IMR-90 (cell line): ENCODE measurements at regions not wholly inside any gene's neighbourhood (a gene's known extent, or its start where the extent isn't known, plus 50 kb on each side); places are given as distances from the start of the nearest gene placed in this dataset.

ENCODE experiments used
- ATAC-seq: fragments of 200-7000 bp; cut with Tn5 transposase; 2 replicates; pipeline ENCODE4 v1.9.1; 2020; ENCODE audit warnings: low read depth, mild to moderate bottlenecking, moderate library complexity
- BruUV-seq: library from RNA; stranded (reverse); fragments of 400-500 nt; replicated peaks from 2 replicates; lab custom pipeline; 2021; lab: Mats Ljungman, UMichigan
- CTCF ChIA-PET: fragments of 300-600 bp; formaldehyde crosslinking; extraction: SDS; loops from one replicate; lab custom pipeline; 2021; ENCODE audit warnings: antibody characterized with exemption; lab: Yijun Ruan, JAX
- POLR2A ChIA-PET: fragments of 300-600 bp; sonication (Branson Sonifier 250); formaldehyde crosslinking; loops from one replicate; lab custom pipeline; 2022; ENCODE audit warnings: antibody characterized with exemption; ENCODE audit not compliant: unreplicated experiment; lab: Charles Lee
- DNase-seq: peaks from one replicate; pipeline ENCODE4 v3.0.0; 2013
- H2AFZ ChIP-seq: replicated peaks from 2 replicates; pipeline ENCODE3; 2013; ENCODE audit warnings: low read length, mild to moderate bottlenecking; ENCODE audit not compliant: poor library complexity
- H2AK5ac ChIP-seq: 2 replicates; pipeline ENCODE4 v1.6.1; 2013; ENCODE audit warnings: low read depth, low read length, inconsistent platforms
- H2AK9ac ChIP-seq: replicated peaks from 2 replicates; pipeline ENCODE3; 2013; ENCODE audit warnings: mild to moderate bottlenecking, low read depth, low read length, moderate library complexity; ENCODE audit not compliant: poor library complexity
- H2BK120ac ChIP-seq: 2 replicates; pipeline ENCODE4 v1.6.1; 2013; ENCODE audit warnings: low read depth, low read length, inconsistent platforms
- H2BK15ac ChIP-seq: 3 replicates; pipeline ENCODE4 v1.6.1; 2013; ENCODE audit warnings: low read depth, low read length, inconsistent platforms
- H2BK20ac ChIP-seq: 2 replicates; pipeline ENCODE4 v1.6.1; 2013; ENCODE audit warnings: low read depth, mild to moderate bottlenecking, inconsistent platforms, low read length, moderate library complexity
- H2BK5ac ChIP-seq: 2 replicates; pipeline ENCODE4 v1.6.1; 2013; ENCODE audit warnings: mild to moderate bottlenecking, low read depth, low read length, inconsistent platforms; ENCODE audit not compliant: poor library complexity, severe bottlenecking
- H3K14ac ChIP-seq: replicated peaks from 2 replicates; pipeline ENCODE4 v1.6.1; 2013; ENCODE audit warnings: low read depth, low read length, inconsistent platforms
- H3K18ac ChIP-seq: 2 replicates; pipeline ENCODE4 v1.6.1; 2013; ENCODE audit warnings: low read depth, low read length, control low read depth
- H3K23ac ChIP-seq: 2 replicates; pipeline ENCODE4 v1.6.1; 2013; ENCODE audit warnings: low read depth, low read length, inconsistent platforms
- H3K27ac ChIP-seq: 2 replicates; pipeline ENCODE4 v1.5.1; 2013; ENCODE audit warnings: mild to moderate bottlenecking, control low read depth, low read length; ENCODE audit not compliant: insufficient read depth
- H3K27me3 ChIP-seq: 2 replicates; pipeline ENCODE4 v1.6.1; 2013; ENCODE audit warnings: low read length; ENCODE audit not compliant: control insufficient read depth, insufficient read depth
- H3K36me3 ChIP-seq: 2 replicates; pipeline ENCODE4 v1.6.1; 2013; ENCODE audit warnings: low read length, mixed read lengths; ENCODE audit not compliant: control insufficient read depth, insufficient read depth
- H3K4ac ChIP-seq: 2 replicates; pipeline ENCODE4 v1.6.1; 2013; ENCODE audit warnings: low read depth, low read length, inconsistent platforms
- H3K4me1 ChIP-seq: 2 replicates; pipeline ENCODE4 v1.6.1; 2013; ENCODE audit warnings: low read length, mixed read lengths; ENCODE audit not compliant: control insufficient read depth, insufficient read depth
- H3K4me2 ChIP-seq: 2 replicates; pipeline ENCODE4 v1.6.1; 2013; ENCODE audit warnings: low read depth, mild to moderate bottlenecking, control low read depth, low read length, moderate library complexity
- H3K4me3 ChIP-seq: 2 replicates; pipeline ENCODE4 v1.5.1; 2013; ENCODE audit warnings: low read depth, mild to moderate bottlenecking, control low read depth, low read length, moderate library complexity; ENCODE audit not compliant: insufficient read depth
- H3K56ac ChIP-seq: 2 replicates; pipeline ENCODE4 v1.6.1; 2013; ENCODE audit warnings: low read length, inconsistent platforms; ENCODE audit not compliant: insufficient read depth; ENCODE audit errors: extremely low read depth
- H3K79me1 ChIP-seq, 2 experiments: 2 replicates each; pipeline ENCODE4 v1.6.1; 2013; ENCODE audit warnings: low read length in 2 of 2, inconsistent platforms in 1 of 2, low read depth in 1 of 2
- H3K9ac ChIP-seq: 2 replicates; pipeline ENCODE4 v1.6.1; 2013; ENCODE audit warnings: low read depth, low read length, control low read depth
- H3K9me1 ChIP-seq: 2 replicates; pipeline ENCODE4 v1.6.1; 2013; ENCODE audit warnings: low read length, inconsistent platforms; ENCODE audit not compliant: insufficient read depth
- H3K9me3 ChIP-seq: 2 replicates; pipeline ENCODE4 v1.6.1; 2013; ENCODE audit warnings: low read length; ENCODE audit not compliant: control insufficient read depth, insufficient read depth
- H4K20me1 ChIP-seq: 2 replicates; pipeline ENCODE4 v1.6.1; 2013; ENCODE audit warnings: low read length, inconsistent platforms; ENCODE audit not compliant: insufficient read depth
- H4K5ac ChIP-seq: 2 replicates; pipeline ENCODE4 v1.6.1; 2013; ENCODE audit warnings: mild to moderate bottlenecking, low read depth, low read length, control low read depth
- H4K8ac ChIP-seq, 2 experiments: 2 replicates each; pipeline ENCODE4 v1.6.1; 2013; ENCODE audit warnings: low read depth in 2 of 2, low read length in 2 of 2, control low read depth in 1 of 2, inconsistent platforms in 1 of 2
- H4K91ac ChIP-seq: 2 replicates; pipeline ENCODE4 v1.6.1; 2013; ENCODE audit warnings: low read depth, low read length, inconsistent platforms; ENCODE audit not compliant: insufficient read depth
- BHLHE40 ChIP-seq: fragments of 150-350 bp; IDR thresholded peaks from 2 replicates; pipeline ENCODE4 v1.6.1; 2016; ENCODE audit warnings: mild to moderate bottlenecking, low read depth, low read length
- CEBPB ChIP-seq: IDR thresholded peaks from 2 replicates; pipeline ENCODE4 v1.6.1; 2012; ENCODE audit warnings: low read depth, low read length, improper control_type of control experiment
- CHD1 ChIP-seq: IDR thresholded peaks from 2 replicates; pipeline ENCODE4 v1.6.1; 2012; ENCODE audit warnings: low read depth, low read length, improper control_type of control experiment
- ELK1 ChIP-seq: fragments of 150-350 bp; IDR thresholded peaks from 2 replicates; pipeline ENCODE4 v1.6.1; 2016; ENCODE audit warnings: low read depth, mild to moderate bottlenecking, low read length, moderate library complexity, borderline replicate concordance
- FOS ChIP-seq: fragments of 150-350 bp; IDR thresholded peaks from 2 replicates; pipeline ENCODE4 v1.6.1; 2016; ENCODE audit warnings: low read depth, low read length
- MAFK ChIP-seq: IDR thresholded peaks from 2 replicates; pipeline ENCODE4 v1.6.1; 2012; ENCODE audit warnings: low read depth, low read length, improper control_type of control experiment
- MAZ ChIP-seq: IDR thresholded peaks from 2 replicates; pipeline ENCODE4 v1.6.1; 2012; ENCODE audit warnings: low read depth, mild to moderate bottlenecking, low read length, improper control_type of control experiment, moderate library complexity, borderline replicate concordance
- MXI1 ChIP-seq: IDR thresholded peaks from 2 replicates; pipeline ENCODE4 v1.6.1; 2012; ENCODE audit warnings: low read depth, mild to moderate bottlenecking, low read length, moderate library complexity, borderline replicate concordance
- NFE2L2 ChIP-seq: fragments of 150-350 bp; IDR thresholded peaks from 2 replicates; pipeline ENCODE4 v1.6.1; 2016; ENCODE audit warnings: low read depth, mild to moderate bottlenecking, low read length
- POLR2A ChIP-seq: IDR thresholded peaks from 2 replicates; pipeline ENCODE4 v1.6.1; 2012; ENCODE audit warnings: mild to moderate bottlenecking, low read depth, low read length
- RAD21 ChIP-seq: IDR thresholded peaks from 2 replicates; pipeline ENCODE4 v1.6.1; 2012; ENCODE audit warnings: low read length, improper control_type of control experiment
- RCOR1 ChIP-seq: IDR thresholded peaks from 2 replicates; pipeline ENCODE4 v1.6.1; 2012; ENCODE audit warnings: mild to moderate bottlenecking, low read length, improper control_type of control experiment; ENCODE audit not compliant: insufficient replicate concordance
- RFX5 ChIP-seq: IDR thresholded peaks from 2 replicates; pipeline ENCODE4 v1.8.0; 2012; ENCODE audit warnings: low read depth, mild to moderate bottlenecking, low read length, moderate library complexity
- SMC3 ChIP-seq: fragments of 150-350 bp; IDR thresholded peaks from 2 replicates; pipeline ENCODE4 v1.6.1; 2016; ENCODE audit warnings: low read depth, mild to moderate bottlenecking, antibody characterized with exemption, low read length, moderate library complexity
- USF2 ChIP-seq: fragments of 150-350 bp; IDR thresholded peaks from 2 replicates; pipeline ENCODE4 v1.6.1; 2017; ENCODE audit warnings: mild to moderate bottlenecking, antibody characterized with exemption, low read length, low read depth
- WGBS, 2 experiments: methylation state at CpG; one replicate each; pipeline versions ENCODE4 v1.1.5 to v1.1.7; 2013; ENCODE audit warnings: missing lambda C conversion rate in 2 of 2; ENCODE audit not compliant: insufficient read length in 1 of 2; ENCODE audit errors: extremely low coverage in 2 of 2; 5-methylcytosine and 5-hydroxymethylcytosine counted together
- dilution Hi-C: fragments of 300-500 bp; cut with HindIII; formaldehyde crosslinking; loops from one replicate; pipeline ENCODE4 v1.14.3; 2018; ENCODE audit warnings: low sequenced_read_pairs; ENCODE audit not compliant: unreplicated experiment
- in situ Hi-C: fragments of 300-500 bp; cut with MboI; formaldehyde crosslinking; loops from 3 replicates; pipeline ENCODE4 v1.14.3; 2019; ENCODE audit warnings: low sequenced_read_pairs, inconsistent platforms, mixed read lengths
- intact Hi-C: fragments of 100-400 bp; cut with micrococcal nuclease; formaldehyde crosslinking; loops from 2 replicates; pipeline ENCODE4 v1.10.0; 2022
- TF ChIP-seq, protein P1 (sequence below): conservative IDR thresholded peaks from 2 replicates; pipeline ENCODE4 v1.5.1; 2012; ENCODE audit warnings: mild to moderate bottlenecking, low read depth, low read length, improper control_type of control experiment

- H3K9me3 ChIP-seq: peaks cover 13% of the 10 kb centered on the region
- H4K20me1 ChIP-seq: no peaks in the 10 kb centered on the region
- H3K9ac ChIP-seq: no peak overlapping the region
- no peaks in the 10 kb centered on the region for H3K36me3 ChIP-seq
- DNase-seq (no peak), ATAC-seq (no peak)
- no peaks in the 10 kb centered on the region for H3K9me1 ChIP-seq
- no peak overlapping the region for H2AK5ac ChIP-seq
- no peak overlapping the region for H2AFZ ChIP-seq
- no peak overlapping the region for H3K56ac ChIP-seq
- dilution Hi-C loops (no loop called here), in situ Hi-C loops (no loop called here), intact Hi-C loops (no loop called here)
- H3K79me1 ChIP-seq: no peaks in the 10 kb centered on the region
- no peak overlapping the region for H2BK120ac ChIP-seq
- H2BK5ac ChIP-seq: no peak overlapping the region
- no peak overlapping the region for H4K5ac ChIP-seq
- ChIA-PET CTCF (no interaction called here), POLR2A (no interaction called here)
- H3K18ac ChIP-seq: no peak overlapping the region
- 60% methylated on average over 2 of the region's 8 CpGs; no CpG with 5 or more reads in 1 of the 2 experiments for WGBS, 2 experiments
- H4K91ac ChIP-seq: no peak overlapping the region
- H3K27me3 ChIP-seq: no peaks in the 10 kb centered on the region
- H2BK20ac ChIP-seq: no peak overlapping the region
- H2BK15ac ChIP-seq: no peak overlapping the region
- H3K4ac ChIP-seq: no peak overlapping the region
- H3K4me3 ChIP-seq: no peak overlapping the region
- no peak overlapping the region for H3K23ac ChIP-seq
- H4K8ac ChIP-seq: no peak overlapping the region
- H3K27ac ChIP-seq: no peak overlapping the region
- no peak for TF ChIP-seq USF2
- TF ChIP-seq, protein P1, sequence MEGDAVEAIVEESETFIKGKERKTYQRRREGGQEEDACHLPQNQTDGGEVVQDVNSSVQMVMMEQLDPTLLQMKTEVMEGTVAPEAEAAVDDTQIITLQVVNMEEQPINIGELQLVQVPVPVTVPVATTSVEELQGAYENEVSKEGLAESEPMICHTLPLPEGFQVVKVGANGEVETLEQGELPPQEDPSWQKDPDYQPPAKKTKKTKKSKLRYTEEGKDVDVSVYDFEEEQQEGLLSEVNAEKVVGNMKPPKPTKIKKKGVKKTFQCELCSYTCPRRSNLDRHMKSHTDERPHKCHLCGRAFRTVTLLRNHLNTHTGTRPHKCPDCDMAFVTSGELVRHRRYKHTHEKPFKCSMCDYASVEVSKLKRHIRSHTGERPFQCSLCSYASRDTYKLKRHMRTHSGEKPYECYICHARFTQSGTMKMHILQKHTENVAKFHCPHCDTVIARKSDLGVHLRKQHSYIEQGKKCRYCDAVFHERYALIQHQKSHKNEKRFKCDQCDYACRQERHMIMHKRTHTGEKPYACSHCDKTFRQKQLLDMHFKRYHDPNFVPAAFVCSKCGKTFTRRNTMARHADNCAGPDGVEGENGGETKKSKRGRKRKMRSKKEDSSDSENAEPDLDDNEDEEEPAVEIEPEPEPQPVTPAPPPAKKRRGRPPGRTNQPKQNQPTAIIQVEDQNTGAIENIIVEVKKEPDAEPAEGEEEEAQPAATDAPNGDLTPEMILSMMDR: no peak
- TF ChIP-seq CEBPB: no peak
- no peak for TF ChIP-seq FOS
- no peak for TF ChIP-seq POLR2A
- TF ChIP-seq NFE2L2: no peak
- TF ChIP-seq CHD1: no peak
- no peak for TF ChIP-seq MAZ
- no peak for TF ChIP-seq RCOR1
- TF ChIP-seq RFX5: no peak
- TF ChIP-seq BHLHE40: no peak
- no peak for TF ChIP-seq ELK1
- no peak for TF ChIP-seq SMC3
- TF ChIP-seq MAFK: no peak
- no peak for TF ChIP-seq RAD21
- TF ChIP-seq MXI1: no peak
- no TSS peak for BruUV-seq
- no peak overlapping the region for H3K4me2 ChIP-seq
- H3K4me1 ChIP-seq: no peaks in the 10 kb centered on the region
- H2AK9ac ChIP-seq: no peak overlapping the region
- no peak overlapping the region for H3K14ac ChIP-seq
Observed at GRCh38 chr12:127770118-127770517, 496.9 kb upstream of the TMEM132C start.
